NCI-H526 treated with DMSO at 0.1 percent for 48 hours (cell line): ENCODE measurements at regions not wholly inside any gene's neighbourhood (a gene's known extent, or its start where the extent isn't known, plus 50 kb on each side); places are given as distances from the start of the nearest gene placed in this dataset.

ENCODE experiments used
- DNase-seq: peaks from one replicate; lab custom pipeline; 2025; lab: John Stamatoyannopoulos, UW

DNA sequence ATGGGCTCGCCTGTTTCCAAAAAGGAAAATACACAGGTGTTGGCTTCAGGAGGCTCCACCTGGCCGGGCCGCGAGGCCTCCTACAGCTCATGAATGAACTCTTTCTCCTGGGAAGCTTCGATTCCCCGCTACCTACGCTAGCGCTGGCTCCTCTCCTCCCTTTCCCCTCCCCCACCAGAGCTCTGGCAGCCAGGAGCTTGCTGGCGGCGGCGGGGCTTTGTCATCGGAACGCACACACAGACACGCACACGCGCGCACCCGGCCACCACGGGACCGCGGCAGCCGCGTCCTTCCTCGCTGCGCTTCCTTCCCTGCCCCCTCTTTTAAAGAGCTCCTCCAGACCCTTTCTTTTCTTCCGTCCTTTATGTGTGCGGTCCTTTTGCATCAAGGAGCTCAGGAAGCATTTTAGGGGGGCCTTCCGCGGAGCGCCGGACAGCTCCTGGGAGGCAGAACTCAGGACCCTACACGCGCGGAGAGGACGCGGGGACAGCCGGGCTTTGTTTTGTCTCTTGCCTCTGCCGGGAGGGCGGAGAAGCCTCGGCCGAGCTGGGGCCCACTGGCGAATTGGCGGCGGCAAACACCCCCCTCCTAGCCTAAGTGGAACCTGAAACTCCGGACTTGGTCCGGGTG lies 70.2 kb upstream of the BCOR start:
- no peak for DNase-seq

- DNase-seq, result no peak
These were observed 69.6 kb upstream of the BCOR start for GRCh38 chrX:40167233-40167849.

DNA sequence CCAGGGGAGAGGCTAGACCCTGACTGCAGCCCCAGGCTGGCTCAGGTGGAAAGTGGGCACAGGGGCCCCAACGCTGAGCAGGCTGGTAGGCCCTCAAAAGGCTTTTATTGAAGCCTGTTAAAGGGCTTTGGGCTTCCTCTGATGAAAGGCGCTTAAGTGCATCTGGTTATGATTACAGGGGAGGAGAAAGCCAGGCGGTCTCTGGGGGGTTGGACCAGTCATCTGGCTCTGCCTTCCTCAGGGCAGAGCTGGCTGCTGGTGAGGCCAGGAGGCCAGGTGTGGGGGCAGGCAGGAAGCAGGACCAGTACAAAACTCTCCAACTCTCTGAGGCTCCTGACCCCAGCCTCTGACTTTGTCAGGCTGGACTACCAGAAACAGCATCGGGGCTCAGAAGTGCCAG lies 68.8 kb upstream of the BCOR start:
- no peak for DNase-seq

DNA sequence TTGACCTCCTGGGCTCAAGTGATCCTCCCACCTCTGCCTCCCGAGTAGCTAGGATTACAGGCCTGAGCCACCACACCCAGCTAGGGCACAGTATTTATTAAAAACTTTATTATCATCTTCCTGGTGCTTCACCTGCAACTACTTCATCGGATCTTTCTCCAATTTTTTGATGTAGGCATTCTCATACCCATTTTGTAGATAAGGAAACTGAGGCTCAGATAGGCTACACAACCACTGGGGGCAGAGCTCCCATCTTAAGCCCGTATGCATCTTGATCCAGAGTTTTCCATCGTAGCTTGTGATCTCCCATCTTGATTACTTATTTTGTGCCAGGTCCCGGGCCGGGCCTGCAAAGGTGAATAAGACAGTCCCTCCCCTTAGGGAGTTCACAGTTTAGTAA lies 68.1 kb upstream of the BCOR start:
- no peak for DNase-seq

DNA sequence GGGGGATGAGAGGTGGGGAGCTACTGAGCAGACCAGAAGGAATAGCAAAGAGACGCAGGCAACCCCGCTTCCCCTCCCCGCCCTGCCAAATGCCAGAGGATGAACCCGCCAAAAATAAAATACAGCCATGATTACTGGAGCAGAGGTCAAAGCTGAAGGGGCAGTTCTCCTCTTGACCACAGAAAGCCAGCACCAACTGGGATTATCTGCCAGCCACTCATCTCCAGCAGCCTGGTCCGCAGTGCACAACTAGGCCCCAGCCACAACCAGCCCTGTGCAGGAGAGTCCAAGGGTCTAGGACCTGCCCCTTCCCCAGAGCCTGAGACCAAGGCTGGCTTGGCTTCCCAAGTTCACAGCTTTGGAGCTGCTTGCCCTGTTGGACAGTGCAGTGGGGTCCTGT lies 67.4 kb upstream of the BCOR start:
- no peak for DNase-seq

GRCh38 chrX:40164751-40165150 lies 67.0 kb upstream of the BCOR start:
- no peak for DNase-seq

GRCh38 chrX:40158036-40158706 lies 60.4 kb upstream of the BCOR start:
- DNase-seq, result no peak

DNA sequence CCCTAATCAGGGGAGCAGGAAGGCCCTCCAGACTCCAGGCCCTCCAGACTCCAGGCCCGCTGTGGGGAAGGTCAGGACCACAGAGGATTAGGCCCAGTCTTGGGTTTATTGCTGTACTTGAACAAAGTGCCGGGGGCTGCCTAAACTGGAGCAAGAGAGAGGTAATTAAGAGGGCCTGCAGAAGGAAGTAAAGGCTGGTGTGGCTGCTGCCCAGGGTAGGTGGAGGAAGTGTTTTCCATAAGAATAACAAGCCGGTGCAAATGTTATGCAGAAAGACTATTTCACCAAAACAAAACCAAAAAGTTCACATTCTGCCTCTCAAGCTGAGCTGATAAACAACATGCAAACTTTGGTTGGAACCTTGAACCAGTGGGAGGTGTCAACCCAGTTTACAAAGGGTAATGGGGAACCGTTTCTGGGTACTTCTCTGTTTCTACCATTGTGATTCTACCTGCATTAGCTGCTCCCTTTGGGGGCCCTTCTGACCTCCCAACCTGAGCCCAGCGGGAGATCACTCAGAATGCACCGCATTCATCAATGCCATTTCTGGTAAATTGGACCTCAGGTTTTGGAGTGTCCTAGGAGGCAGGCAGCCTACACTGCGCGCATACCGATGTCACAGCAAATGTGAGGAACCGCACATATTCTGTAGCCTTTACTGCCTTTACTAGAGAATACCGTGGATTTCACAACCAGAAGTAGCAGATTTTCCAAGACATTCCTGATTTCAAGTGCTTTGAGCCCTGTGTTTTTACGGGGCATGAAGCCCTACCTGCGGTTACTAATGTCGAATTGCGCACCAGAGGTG lies 59.7 kb upstream of the BCOR start:
- no peak for DNase-seq

DNA sequence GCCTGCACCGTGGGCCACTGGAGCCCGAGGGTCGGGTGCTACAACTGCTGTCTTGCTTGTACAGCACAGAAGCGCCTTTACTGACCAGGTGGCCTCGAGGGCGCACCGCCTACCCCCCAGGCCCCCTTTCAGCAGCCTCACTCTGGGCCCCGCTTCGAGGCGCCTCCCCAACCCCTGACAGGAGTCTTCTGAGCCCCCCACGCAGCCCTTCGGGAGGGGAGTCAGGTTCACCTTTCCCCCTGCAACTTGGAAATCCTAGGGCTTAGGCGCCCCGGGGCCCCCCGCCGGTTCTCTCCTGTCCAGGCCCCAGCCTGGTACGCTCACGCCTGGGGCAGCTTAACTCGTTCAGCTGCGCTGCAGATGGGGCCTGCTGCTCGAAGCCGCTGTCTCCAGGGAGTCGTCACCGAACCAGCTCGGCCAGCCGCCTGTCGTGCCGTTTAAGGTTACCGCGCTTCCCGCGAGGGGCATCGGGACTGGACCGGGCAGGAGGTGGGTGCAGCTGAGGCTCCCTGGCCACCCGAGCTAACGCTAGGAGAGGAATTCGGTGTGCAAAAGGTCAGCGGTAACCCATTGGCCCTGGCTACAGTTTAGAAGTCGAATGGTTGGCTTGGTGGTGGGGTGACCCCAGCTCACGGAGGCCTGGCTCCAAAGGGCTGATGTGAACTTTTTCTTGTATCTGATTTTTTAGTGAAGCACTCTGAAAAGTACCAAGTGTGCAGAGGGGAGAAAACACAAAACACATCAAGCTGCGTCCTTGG lies 58.9 kb upstream of the BCOR start:
- no peak for DNase-seq

- DNase-seq, result no peak
These were observed 58.1 kb upstream of the BCOR start for GRCh38 chrX:40155589-40156469.

DNA sequence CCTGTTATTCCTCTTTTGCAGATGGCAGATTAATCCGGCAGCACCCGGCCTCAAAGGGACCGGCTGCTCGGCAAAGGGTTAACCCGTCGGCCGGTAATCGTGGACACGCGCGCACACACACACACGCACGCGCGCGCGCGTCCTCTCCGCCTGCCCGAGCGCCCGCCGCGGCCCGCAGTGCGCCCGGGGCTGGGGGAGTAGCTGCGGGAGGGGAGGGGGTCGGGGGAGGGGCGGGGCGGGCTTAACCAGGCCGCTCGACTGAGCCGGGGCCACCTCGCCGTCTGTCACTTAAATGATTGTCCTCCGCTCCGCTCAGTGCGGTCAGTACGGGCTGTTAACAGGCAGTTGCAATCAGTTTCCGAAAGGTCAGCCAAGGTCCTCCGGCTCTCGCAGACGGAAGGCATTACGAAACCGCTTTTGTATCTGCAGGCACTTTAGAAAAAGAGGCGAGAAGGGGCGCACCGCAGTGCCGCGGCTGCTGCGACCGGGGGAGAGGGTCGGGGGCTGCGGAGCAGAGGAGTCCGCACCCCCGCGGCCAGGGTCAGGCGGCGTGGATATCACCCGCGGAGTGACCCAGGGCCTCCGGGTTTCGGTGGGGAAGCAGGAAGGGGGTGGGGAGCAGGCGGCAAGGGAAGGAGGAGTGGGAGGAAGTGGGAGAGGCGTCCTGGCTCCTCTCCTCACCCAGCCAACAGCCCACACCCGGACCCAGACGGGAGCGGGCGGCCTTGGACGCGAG lies 57.3 kb upstream of the BCOR start:
- DNase-seq, result no peak

DNA sequence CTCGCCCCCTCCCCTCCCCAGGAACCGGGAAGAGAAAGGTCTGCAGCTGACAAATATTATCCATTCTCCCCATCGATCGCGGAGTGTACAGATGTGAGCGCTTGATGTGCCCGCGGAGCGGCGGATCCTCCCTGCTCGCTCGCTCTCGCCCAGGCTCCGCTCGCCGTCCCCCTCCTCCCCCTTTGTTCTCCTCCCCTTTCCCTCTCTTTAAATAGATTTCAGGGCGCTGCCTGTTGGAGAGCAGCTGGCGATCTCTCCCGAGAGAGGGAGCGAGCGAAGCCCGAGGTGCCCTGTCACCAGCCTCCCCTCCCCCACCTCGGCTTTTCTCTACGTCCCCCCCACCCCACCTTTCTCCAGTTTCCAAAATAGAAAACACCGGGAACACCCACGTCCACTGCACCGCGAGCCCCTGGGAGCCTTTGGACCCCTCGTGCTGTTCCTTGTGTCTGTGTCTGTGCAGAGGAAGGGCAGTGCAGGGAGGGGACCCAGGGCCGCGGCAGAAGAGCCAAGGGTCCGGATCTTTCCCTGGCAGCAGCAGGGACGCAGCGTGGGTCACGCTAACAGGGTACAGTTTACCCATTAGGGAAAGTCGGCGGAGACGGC lies 56.6 kb upstream of the BCOR start:
- DNase-seq, result no peak

DNA sequence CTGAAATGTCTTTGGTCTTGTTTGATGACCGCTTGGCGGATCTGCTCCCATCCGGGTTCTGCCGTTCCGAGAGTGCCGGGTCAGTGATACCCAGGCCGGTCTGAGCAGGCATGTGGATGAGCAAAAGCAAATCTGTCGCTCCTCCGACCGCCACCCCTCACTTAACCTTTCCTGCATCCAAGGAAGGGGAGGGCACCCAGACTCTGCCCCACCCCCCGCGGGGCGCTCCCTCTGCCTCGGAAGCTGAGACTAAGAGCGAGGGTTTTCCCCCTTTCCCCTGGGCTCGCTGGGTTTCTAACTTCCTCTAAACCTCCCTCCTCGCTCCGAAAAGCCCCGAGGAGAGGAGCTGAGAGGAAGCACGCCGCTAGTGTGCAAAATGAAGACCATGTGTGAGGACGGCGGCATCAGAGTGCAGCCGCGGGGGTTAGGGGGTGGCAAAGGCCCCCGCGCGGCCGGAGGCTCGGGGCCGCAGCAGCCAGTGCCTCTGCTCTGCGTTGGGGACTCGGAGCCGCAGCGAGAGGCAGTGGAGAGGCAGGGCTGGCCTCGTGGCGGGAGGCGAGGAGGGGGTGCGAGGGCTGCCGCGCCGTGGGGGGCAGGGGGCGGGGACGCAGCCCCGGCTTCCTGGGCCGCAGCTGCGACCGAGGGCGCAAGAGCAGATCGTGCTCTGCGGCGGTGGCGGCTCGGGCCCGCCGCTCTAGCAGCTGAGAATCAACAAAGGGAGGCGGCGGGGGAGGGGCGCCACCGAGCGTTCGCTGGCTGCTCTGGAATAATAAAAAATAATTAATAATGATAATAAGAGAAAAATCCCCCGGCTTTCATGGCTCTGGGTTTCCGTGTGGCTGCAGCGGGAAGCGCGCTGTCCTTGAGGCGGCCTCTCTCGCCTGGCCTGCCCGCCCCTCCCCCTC lies 55.8 kb upstream of the BCOR start:
- DNase-seq, result no peak

GRCh38 chrX:40152741-40153344 lies 55.1 kb upstream of the BCOR start:
- DNase-seq, result no peak

- DNase-seq, result no peak
These were observed 54.5 kb upstream of the BCOR start for GRCh38 chrX:40152173-40152711.

GRCh38 chrX:40151211-40152172 lies 53.7 kb upstream of the BCOR start:
- DNase-seq, result no peak

DNA sequence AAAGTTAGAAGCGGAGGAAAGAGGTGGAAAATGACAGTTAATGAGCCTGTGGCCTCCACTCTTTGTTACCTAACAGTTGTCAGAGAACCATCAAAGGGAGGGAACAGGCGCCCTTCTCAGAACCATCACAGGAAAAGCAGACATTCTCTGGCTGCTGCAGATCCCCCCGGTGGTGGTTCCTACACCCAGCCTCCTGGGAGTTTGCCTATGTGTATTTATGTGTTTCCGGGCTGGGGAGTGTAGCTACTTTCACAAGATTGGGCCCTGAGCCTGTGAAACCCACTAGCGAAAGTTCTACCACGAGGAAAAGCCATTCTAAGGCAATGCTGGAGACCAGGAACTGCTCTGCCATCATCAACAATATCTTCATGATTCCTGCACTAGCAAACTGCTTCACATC lies 52.7 kb upstream of the BCOR start:
- no peak for DNase-seq
